NCI-H82 treated with DMSO at 0.1 percent for 48 hours (cell line): ENCODE measurements at regions not wholly inside any gene's neighbourhood (a gene's known extent, or its start where the extent isn't known, plus 50 kb on each side); places are given as distances from the start of the nearest gene placed in this dataset.
A peak's percentile ranks its signal among the peaks of the same experiment; 100 is the strongest.
"Not testable (repeated sequence)": the region's sequence is repeated elsewhere in the genome, so short reads cannot be mapped to it uniquely, and the experiment has no call there.

Experiments
- DNase-seq: peaks from one replicate; lab custom pipeline; 2025; ENCODE audit not compliant: unreplicated experiment; lab: John Stamatoyannopoulos, UW

- DNase-seq = no peak
Measured at GRCh38 chr6:130603391-130603790, 223.8 kb upstream of the SMLR1 start.

GRCh38 chr6:130604841-130605399 lies 222.3 kb upstream of the SMLR1 start:
- DNase-seq = no peak

- no peak for DNase-seq
Measured at GRCh38 chr6:130610303-130610702, 216.9 kb upstream of the SMLR1 start.

- DNase-seq = no peak
Measured at GRCh38 chr6:130611366-130611765, 215.8 kb upstream of the SMLR1 start.

- DNase-seq = no peak
Measured at GRCh38 chr6:130613176-130613575, 214.0 kb upstream of the SMLR1 start.

- no peak for DNase-seq
Measured at GRCh38 chr6:130615816-130616215, 211.4 kb upstream of the SMLR1 start.

GRCh38 chr6:130617658-130618057 lies 209.5 kb upstream of the SMLR1 start:
- peak; percentile 2 for DNase-seq

GRCh38 chr6:130618806-130619205 lies 208.4 kb upstream of the SMLR1 start:
- DNase-seq = not testable (repeated sequence)

- no peak for DNase-seq
Measured at GRCh38 chr6:130620338-130620781, 206.8 kb upstream of the SMLR1 start.

GRCh38 chr6:130622142-130622541 lies 205.1 kb upstream of the SMLR1 start:
- DNase-seq = no peak

GRCh38 chr6:130624046-130624445 lies 203.2 kb upstream of the SMLR1 start:
- no peak for DNase-seq

- no peak for DNase-seq
Measured at GRCh38 chr6:130625825-130626527, 201.2 kb upstream of the SMLR1 start.

GRCh38 chr6:130628862-130629261 lies 198.3 kb upstream of the SMLR1 start:
- no peak for DNase-seq

GRCh38 chr6:130629640-130630039 lies 197.6 kb upstream of the SMLR1 start:
- no peak for DNase-seq

GRCh38 chr6:130632277-130632676 lies 194.9 kb upstream of the SMLR1 start:
- no peak for DNase-seq

GRCh38 chr6:130632897-130633296 lies 194.3 kb upstream of the SMLR1 start:
- DNase-seq = no peak

GRCh38 chr6:130643361-130643760 lies 183.8 kb upstream of the SMLR1 start:
- no peak for DNase-seq

GRCh38 chr6:130644175-130644574 lies 183.0 kb upstream of the SMLR1 start:
- no peak for DNase-seq

- not testable (repeated sequence) for DNase-seq
Measured at GRCh38 chr6:130644769-130645168, 182.4 kb upstream of the SMLR1 start.

GRCh38 chr6:130647246-130647645 lies 180.0 kb upstream of the SMLR1 start:
- no peak for DNase-seq

- no peak for DNase-seq
Measured at GRCh38 chr6:130655586-130655985, 171.6 kb upstream of the SMLR1 start.

- DNase-seq = no peak
Measured at GRCh38 chr6:130661077-130661476, 166.1 kb upstream of the SMLR1 start.

GRCh38 chr6:130666786-130667185 lies 160.4 kb upstream of the SMLR1 start:
- DNase-seq = no peak
